ENCODE measurements at regions not wholly inside any gene's neighbourhood (a gene's known extent, or its start where the extent isn't known, plus 50 kb on each side); places are given as distances from the start of the nearest gene placed in this dataset.

DNA sequence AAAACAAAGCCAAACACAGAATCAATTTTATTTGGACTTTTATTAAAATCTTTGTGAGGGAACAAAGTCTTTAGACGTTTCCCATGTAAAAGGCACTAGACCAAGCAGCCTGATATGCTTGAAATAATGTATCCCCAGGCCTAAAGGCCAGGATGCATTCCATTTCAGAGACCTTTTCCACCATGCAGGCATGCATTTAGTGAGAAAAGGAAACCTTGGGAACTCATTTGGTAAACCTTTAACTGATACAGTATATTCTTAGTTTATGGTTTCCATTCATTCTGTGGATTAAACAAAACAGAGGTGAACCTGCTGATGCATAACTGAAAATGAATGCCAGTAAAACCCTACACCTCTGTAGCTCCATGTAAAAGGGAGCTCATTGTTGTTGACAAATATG, 600.0 kb downstream of the NR2F1-AS1 start:
- H3K36me3 Mint-ChIP-seq (ENCODE audit: low read depth) = no peaks in the 10 kb centered on the region
- intact Hi-C loops (cut with micrococcal nuclease) = no loop called here

DNA sequence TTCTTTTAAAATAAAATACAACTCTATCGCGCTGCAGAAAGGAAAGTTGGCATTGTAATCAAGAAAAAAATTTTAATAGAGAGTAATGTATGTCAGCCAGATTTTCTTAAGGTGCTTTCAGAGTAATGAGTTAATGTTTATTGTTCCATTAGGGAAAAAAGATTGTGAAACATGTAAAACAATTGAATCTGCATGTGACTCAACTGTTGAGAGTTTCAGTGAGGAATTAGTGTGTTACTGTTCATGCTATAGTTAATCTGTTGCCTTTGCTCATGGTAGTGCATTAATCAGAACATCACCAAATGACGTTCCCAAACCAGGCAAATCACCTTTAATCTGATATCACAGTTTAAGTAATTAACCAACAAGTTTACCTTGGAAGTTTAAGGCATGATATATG, 600.5 kb downstream of the NR2F1-AS1 start:
- Mint-ChIP-seq H3K4me1 (no peaks in the 10 kb centered on the region), H3K9me3 (no peaks in the 10 kb centered on the region), H3K27ac (no peak overlapping the region), H3K4me3 (no peak overlapping the region), H3K27me3 (no peaks in the 10 kb centered on the region), H3K36me3 (ENCODE audit: low read depth) (no peaks in the 10 kb centered on the region)
- no peak for DNase-seq
- intact Hi-C loops (cut with micrococcal nuclease) = no loop called here

More for the DNA sequence above, 600.0 kb downstream of the NR2F1-AS1 start:
- Mint-ChIP-seq H3K9me3 (no peaks in the 10 kb centered on the region), H3K27ac (no peak overlapping the region), H3K4me1 (no peaks in the 10 kb centered on the region), H3K4me3 (no peak overlapping the region), H3K27me3 (no peaks in the 10 kb centered on the region)
- no peak for DNase-seq

DNA sequence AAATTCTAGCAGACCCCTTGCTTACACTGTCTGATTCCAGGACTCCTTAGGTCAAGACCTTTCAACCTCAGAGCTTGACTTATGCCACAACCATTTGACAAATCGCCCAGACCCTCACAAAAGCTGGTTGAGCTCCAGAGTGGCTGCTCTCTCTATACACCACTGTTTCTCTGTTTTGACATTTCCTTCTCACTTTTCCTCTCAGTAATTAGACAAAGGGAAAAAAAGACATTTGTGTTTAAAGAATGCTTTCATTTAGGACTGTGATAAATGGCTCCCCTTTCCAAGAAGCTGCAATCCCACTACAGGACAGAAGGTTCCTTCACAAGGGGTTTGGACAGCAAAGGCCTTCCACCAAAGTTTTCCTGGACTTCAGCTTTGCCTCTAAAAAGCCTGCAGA, 601.3 kb downstream of the NR2F1-AS1 start:
- no peaks in the 10 kb centered on the region for H3K9me3 Mint-ChIP-seq
- H3K4me3 Mint-ChIP-seq = no peak overlapping the region
- H3K27me3 Mint-ChIP-seq = no peaks in the 10 kb centered on the region
- H3K36me3 Mint-ChIP-seq (ENCODE audit: low read depth) = no peaks in the 10 kb centered on the region
- no peak overlapping the region for H3K27ac Mint-ChIP-seq
- DNase-seq = no peak
- H3K4me1 Mint-ChIP-seq = no peaks in the 10 kb centered on the region
- intact Hi-C loops (cut with micrococcal nuclease) = no loop called here

DNA sequence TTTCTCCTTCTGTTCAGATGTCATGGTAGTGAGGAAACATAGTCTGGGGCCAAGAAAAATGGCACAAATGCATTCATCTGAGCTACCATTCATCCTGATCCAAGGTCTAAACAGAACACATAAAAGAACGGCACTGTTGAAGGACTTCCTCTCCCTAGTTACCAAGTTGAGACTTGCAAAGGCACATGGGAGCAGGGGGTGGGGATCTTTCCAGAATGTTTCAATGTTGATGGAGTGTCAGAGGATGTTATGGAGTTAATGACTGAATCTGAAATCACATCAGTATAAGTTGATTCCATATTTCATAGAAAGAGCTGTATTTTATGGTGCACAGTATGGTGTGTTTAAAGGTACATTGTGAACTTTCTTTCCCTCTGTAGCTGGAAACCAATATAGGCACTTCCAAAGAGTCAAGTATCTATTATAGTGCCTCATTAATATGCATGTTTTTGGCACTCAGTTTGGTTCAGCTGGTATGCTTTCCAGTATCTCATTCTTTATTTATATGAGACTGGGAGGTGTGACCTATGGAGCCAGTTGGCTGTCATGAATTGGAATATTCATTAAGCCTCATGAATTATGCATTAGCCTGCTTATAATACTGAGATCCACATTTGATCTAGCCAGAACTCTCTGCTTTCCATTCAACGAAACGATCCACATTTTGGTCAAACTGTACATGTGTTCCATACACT, 603.0 kb downstream of the NR2F1-AS1 start:
- H3K9me3 Mint-ChIP-seq = no peaks in the 10 kb centered on the region
- intact Hi-C loops (cut with micrococcal nuclease) = no loop called here
- H3K27me3 Mint-ChIP-seq = no peaks in the 10 kb centered on the region
- H3K4me1 Mint-ChIP-seq = no peaks in the 10 kb centered on the region
- H3K4me3 Mint-ChIP-seq = no peak overlapping the region
- no peak overlapping the region for H3K27ac Mint-ChIP-seq
- no peak for DNase-seq
- no peaks in the 10 kb centered on the region for H3K36me3 Mint-ChIP-seq (ENCODE audit: low read depth)

DNA sequence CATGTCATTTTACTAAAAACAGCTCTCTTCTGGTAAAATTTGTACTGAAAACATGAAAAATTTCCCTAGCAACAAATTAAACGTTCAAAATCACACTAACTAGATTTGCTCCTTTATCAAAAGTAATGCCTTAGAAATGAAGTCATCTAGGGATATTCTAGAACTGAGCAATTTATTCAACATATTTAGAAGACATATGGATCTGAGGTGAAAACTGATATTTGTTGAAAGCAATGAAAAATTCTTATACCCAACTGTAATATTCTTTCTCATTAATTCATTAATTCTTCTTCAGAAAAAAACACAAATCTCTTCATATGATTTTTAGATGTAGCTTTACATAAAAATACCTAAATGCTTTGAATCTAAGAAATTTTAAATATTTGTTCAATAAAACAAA, 604.9 kb downstream of the NR2F1-AS1 start:
- H3K4me3 Mint-ChIP-seq = no peak overlapping the region

DNA sequence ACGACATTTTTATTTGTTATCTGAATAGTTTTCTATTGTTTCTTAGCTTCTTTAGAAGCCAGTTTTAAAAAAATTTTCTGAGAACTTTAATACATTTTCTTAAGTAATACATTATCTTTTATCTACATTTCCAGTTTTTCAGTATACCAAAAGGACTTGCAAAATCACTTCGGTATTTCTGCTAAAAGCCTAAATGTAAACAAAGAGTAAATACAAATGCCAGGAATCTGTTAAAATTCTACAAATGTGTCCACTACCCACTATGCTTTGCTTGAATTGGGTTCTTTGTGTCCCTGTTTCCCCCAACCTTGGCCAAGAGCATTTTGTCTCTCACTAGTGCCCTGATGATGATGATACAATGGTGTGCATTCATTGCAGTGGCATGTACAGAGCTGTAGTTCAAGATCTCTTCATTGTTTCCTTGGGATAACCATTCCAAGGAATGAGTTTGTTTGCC, 611.2 kb downstream of the NR2F1-AS1 start:
- Mint-ChIP-seq H3K27me3 (no peaks in the 10 kb centered on the region), H3K27ac (no peak overlapping the region), H3K36me3 (ENCODE audit: low read depth) (no peaks in the 10 kb centered on the region), H3K4me3 (no peak overlapping the region), H3K4me1 (no peaks in the 10 kb centered on the region), H3K9me3 (no peaks in the 10 kb centered on the region)
- intact Hi-C loops (cut with micrococcal nuclease) = no loop called here
- DNase-seq = no peak

More for the DNA sequence above, 604.9 kb downstream of the NR2F1-AS1 start:
- intact Hi-C loops (cut with micrococcal nuclease) = no loop called here
- H3K4me1 Mint-ChIP-seq = no peaks in the 10 kb centered on the region
- no peaks in the 10 kb centered on the region for H3K9me3 Mint-ChIP-seq
- no peak for DNase-seq
- H3K36me3 Mint-ChIP-seq (ENCODE audit: low read depth) = no peaks in the 10 kb centered on the region
- no peaks in the 10 kb centered on the region for H3K27me3 Mint-ChIP-seq
- no peak overlapping the region for H3K27ac Mint-ChIP-seq

DNA sequence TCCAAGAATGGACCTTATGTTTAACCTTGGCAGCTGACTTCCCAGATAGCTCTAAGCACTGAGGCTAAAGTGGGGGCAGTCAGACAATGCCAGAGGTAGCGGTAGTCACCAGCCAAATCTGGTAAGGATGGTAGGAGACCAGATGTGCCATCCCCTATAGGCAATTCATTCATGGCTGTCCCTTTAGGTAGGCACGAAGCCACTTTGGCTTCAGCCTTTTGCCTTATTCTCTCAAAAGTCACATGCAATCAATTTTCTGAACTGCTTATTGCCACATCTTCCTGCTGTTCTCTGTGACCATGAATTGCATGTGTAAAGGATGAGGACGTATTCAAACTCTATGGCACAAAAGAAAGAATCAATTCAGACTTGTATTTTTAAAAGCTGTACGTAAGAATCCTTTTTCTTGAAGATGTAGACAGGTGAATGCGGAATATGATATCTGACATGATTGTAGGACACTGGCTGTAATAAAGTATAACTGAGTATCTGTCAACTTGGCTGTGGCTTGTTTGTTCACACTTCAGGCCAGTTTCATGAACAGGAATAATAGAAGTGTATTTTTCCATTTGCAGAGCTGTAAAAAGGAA, 611.7 kb downstream of the NR2F1-AS1 start:
- no peaks in the 10 kb centered on the region for H3K36me3 Mint-ChIP-seq (ENCODE audit: low read depth)
- no peak overlapping the region for H3K27ac Mint-ChIP-seq
- H3K4me1 Mint-ChIP-seq = no peaks in the 10 kb centered on the region
- intact Hi-C loops (cut with micrococcal nuclease) = no loop called here
- no peaks in the 10 kb centered on the region for H3K27me3 Mint-ChIP-seq
- H3K9me3 Mint-ChIP-seq = no peaks in the 10 kb centered on the region
- H3K4me3 Mint-ChIP-seq = no peak overlapping the region
- DNase-seq = no peak

DNA sequence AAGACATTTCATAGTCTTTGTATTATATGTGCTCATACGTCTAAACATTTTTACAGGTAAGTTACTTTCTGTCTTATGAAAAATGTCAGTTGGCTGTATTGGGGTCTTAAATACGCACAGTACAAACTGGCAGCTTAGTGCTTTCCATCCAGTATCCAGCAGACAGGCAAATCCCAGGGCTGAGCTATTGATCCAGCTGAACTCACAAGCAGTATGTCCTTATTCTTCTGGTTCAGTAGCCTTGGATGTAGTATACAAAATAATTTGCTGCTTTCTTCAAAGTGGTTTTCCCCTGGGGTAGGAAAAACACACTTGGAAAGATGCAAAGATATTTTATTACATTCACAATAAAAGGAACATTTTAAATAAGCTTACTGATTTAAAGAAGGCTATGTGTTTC, 617.2 kb downstream of the NR2F1-AS1 start:
- H3K27ac Mint-ChIP-seq = no peak overlapping the region
- H3K27me3 Mint-ChIP-seq = no peaks in the 10 kb centered on the region
- no peaks in the 10 kb centered on the region for H3K36me3 Mint-ChIP-seq (ENCODE audit: low read depth)
- no peak for DNase-seq
- H3K4me3 Mint-ChIP-seq = no peak overlapping the region
- intact Hi-C loops (cut with micrococcal nuclease) = no loop called here
- H3K4me1 Mint-ChIP-seq = no peaks in the 10 kb centered on the region
- no peaks in the 10 kb centered on the region for H3K9me3 Mint-ChIP-seq

DNA sequence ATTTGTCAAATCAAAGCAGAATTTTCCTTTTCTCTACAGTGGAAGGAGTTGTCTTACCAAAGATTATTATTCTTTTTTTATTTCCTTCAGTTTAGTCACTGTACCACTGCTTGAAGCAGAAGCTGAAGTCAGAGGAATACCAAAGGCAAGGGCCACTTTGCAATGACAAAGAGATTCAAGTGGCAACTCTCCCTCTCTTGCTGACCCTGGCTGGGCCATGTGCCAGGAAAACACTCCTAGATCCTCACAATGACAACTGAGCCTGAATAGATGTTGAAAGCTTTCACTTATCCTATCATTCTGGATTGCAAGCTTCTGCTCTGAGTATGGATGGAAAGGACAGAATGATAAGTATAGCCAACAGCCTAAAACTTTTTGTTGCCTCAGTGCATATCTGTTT, 618.3 kb downstream of the NR2F1-AS1 start:
- no peak for DNase-seq
- Mint-ChIP-seq H3K27me3 (no peaks in the 10 kb centered on the region), H3K27ac (no peak overlapping the region), H3K36me3 (ENCODE audit: low read depth) (no peaks in the 10 kb centered on the region), H3K4me3 (no peak overlapping the region), H3K4me1 (no peaks in the 10 kb centered on the region), H3K9me3 (no peaks in the 10 kb centered on the region)
- intact Hi-C loops (cut with micrococcal nuclease) = no loop called here

DNA sequence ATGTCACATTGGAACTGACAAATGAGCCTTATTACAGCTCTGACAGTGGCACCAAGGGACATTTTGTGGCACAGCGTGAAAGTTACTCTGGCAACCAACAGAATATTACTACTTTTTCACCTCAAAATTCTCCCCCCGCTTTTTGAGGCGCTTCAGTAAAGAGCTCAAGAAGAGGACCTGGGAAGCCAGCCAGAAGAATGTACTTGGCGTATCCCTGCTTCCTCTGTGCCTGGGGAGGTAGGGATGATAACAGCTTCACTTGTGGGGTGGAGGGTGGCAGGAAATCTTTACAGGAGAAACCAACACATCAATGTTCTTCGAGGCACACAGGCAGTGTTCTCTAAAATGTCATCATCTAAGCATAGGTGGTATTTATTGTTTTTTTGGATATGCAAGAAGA, 624.1 kb downstream of the NR2F1-AS1 start:
- no peaks in the 10 kb centered on the region for H3K4me1 Mint-ChIP-seq
- DNase-seq = no peak
- H3K27ac Mint-ChIP-seq = no peak overlapping the region
- H3K27me3 Mint-ChIP-seq = no peaks in the 10 kb centered on the region
- intact Hi-C loops (cut with micrococcal nuclease) = no loop called here
- no peaks in the 10 kb centered on the region for H3K36me3 Mint-ChIP-seq (ENCODE audit: low read depth)
- peaks cover 7% of the 10 kb centered on the region for H3K9me3 Mint-ChIP-seq
- H3K4me3 Mint-ChIP-seq = no peak overlapping the region

DNA sequence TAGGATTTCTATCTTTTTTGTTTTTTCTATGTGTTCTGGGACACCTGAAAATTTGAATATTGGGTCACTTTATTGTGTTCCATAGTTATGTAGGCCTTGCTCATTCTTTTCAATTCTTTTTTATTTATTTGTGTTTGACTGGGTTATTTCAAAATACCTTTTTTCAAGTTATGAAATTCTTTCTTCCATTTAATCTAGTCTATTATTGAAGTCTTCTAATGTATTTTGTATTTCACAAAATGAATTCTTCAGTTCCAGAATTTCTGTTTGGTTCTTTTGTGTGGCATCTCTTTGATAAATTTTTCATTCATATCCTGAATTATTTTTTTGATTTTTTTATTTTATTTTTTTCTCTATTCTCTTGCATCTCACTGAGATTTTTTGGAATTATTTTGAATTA, 628.8 kb downstream of the NR2F1-AS1 start:
- no peak for DNase-seq
- no peaks in the 10 kb centered on the region for H3K27me3 Mint-ChIP-seq
- H3K36me3 Mint-ChIP-seq (ENCODE audit: low read depth) = no peaks in the 10 kb centered on the region
- intact Hi-C loops (cut with micrococcal nuclease) = no loop called here
- H3K4me3 Mint-ChIP-seq = no peak overlapping the region
- H3K9me3 Mint-ChIP-seq = peaks cover 12% of the 10 kb centered on the region
- no peaks in the 10 kb centered on the region for H3K4me1 Mint-ChIP-seq
- H3K27ac Mint-ChIP-seq = no peak overlapping the region

DNA sequence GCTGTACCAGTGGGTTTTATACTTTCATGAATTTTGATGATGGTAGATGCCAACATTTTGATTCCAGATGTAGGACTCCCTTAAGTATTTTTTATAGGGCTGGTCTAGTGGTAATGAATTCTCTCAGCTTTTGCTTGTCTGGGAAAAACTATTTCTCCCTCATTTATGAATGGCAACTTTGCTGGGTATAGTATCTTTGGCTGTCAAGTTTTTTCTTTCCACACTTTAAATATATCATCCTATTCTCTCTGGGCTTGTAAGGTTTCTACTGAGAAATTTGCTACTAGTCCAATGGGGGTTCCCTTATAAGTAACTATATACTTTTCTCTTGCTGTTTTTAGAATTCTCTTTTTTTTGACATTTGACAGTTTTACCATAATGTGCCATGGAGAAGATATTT, 629.3 kb downstream of the NR2F1-AS1 start:
- no peaks in the 10 kb centered on the region for H3K27me3 Mint-ChIP-seq
- intact Hi-C loops (cut with micrococcal nuclease) = no loop called here
- no peak for DNase-seq
- no peaks in the 10 kb centered on the region for H3K4me1 Mint-ChIP-seq
- H3K36me3 Mint-ChIP-seq (ENCODE audit: low read depth) = no peaks in the 10 kb centered on the region
- H3K9me3 Mint-ChIP-seq = peaks cover 12% of the 10 kb centered on the region
- H3K27ac Mint-ChIP-seq = no peak overlapping the region
- no peak overlapping the region for H3K4me3 Mint-ChIP-seq

DNA sequence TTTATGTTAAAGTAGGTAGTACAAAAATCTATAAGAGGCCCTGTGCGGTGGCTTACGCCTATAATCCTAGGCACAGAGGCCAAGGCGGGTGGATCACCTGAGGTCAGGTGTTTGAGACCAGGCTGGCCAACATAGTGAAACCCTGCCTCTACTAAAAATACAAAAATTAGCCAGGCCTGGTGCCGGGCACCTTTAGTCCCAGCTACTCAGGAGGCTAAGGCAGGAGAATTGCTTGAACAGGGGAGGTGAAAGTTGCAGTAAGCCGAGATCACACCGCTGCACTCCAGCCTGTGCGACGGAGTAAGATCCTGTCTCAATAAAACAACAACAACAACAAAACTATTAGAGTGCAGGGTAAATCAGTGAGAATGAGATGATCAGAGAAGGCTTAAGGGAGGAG, 634.5 kb downstream of the NR2F1-AS1 start:
- no peaks in the 10 kb centered on the region for H3K36me3 Mint-ChIP-seq (ENCODE audit: low read depth)
- H3K27me3 Mint-ChIP-seq = no peaks in the 10 kb centered on the region
- no peak overlapping the region for H3K4me3 Mint-ChIP-seq
- intact Hi-C loops (cut with micrococcal nuclease) = no loop called here
- no peak for DNase-seq
- peaks cover 2% of the 10 kb centered on the region for H3K9me3 Mint-ChIP-seq
- H3K4me1 Mint-ChIP-seq = no peaks in the 10 kb centered on the region
- no peak overlapping the region for H3K27ac Mint-ChIP-seq

DNA sequence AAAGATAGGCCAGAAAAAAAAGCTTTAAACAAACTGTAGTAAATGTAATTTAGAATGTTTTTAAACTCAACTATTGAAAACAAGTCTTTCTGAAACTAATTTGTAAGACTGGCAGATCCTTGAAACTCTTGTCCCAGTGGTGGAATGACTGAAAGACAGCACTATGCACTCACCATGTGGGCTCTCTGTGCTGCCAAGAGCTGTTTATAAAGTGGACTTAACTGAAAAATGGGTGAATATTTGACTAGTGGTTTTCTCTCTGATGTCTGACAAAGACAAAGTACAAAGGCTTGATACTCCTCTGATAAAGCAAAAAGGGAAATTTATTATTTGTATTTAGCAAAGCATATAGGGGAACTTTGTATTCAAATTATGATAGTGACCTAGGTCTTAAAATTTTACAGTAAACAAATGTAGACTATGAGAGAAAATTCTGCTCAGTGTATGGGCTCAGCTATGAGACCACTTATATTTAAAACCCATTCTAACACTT, 635.4 kb downstream of the NR2F1-AS1 start:
- no peaks in the 10 kb centered on the region for H3K4me1 Mint-ChIP-seq
- H3K27ac Mint-ChIP-seq = no peak overlapping the region
- H3K9me3 Mint-ChIP-seq = no peaks in the 10 kb centered on the region
- no peak overlapping the region for H3K4me3 Mint-ChIP-seq
- intact Hi-C loops (cut with micrococcal nuclease) = no loop called here
- H3K36me3 Mint-ChIP-seq (ENCODE audit: low read depth) = no peaks in the 10 kb centered on the region
- no peaks in the 10 kb centered on the region for H3K27me3 Mint-ChIP-seq
- no peak for DNase-seq

Data from activated CD4-positive, alpha-beta T cell treated with anti-CD3 and anti-CD28 coated beads, Interleukin-2, amount 10 ng/mL, durations not matched to agents 24 days and 14 days (primary cell).